IMR-90 (cell line): ENCODE measurements at regions not wholly inside any gene's neighbourhood (a gene's known extent, or its start where the extent isn't known, plus 50 kb on each side); places are given as distances from the start of the nearest gene placed in this dataset.

Experiments
- BHLHE40 ChIP-seq: fragments of 150-350 bp; IDR thresholded peaks from 2 replicates; pipeline ENCODE4 v1.6.1; 2016; ENCODE audit warnings: mild to moderate bottlenecking, low read depth, low read length
- CEBPB ChIP-seq: IDR thresholded peaks from 2 replicates; pipeline ENCODE4 v1.6.1; 2012; ENCODE audit warnings: low read depth, low read length, improper control_type of control experiment
- FOS ChIP-seq: fragments of 150-350 bp; IDR thresholded peaks from 2 replicates; pipeline ENCODE4 v1.6.1; 2016; ENCODE audit warnings: low read depth, low read length
- MAFK ChIP-seq: IDR thresholded peaks from 2 replicates; pipeline ENCODE4 v1.6.1; 2012; ENCODE audit warnings: low read depth, low read length, improper control_type of control experiment
- MAZ ChIP-seq: IDR thresholded peaks from 2 replicates; pipeline ENCODE4 v1.6.1; 2012; ENCODE audit warnings: low read depth, mild to moderate bottlenecking, low read length, improper control_type of control experiment, moderate library complexity, borderline replicate concordance
- MXI1 ChIP-seq: IDR thresholded peaks from 2 replicates; pipeline ENCODE4 v1.6.1; 2012; ENCODE audit warnings: low read depth, mild to moderate bottlenecking, low read length, moderate library complexity, borderline replicate concordance
- POLR2A ChIP-seq: IDR thresholded peaks from 2 replicates; pipeline ENCODE4 v1.6.1; 2012; ENCODE audit warnings: mild to moderate bottlenecking, low read depth, low read length
- RAD21 ChIP-seq: IDR thresholded peaks from 2 replicates; pipeline ENCODE4 v1.6.1; 2012; ENCODE audit warnings: low read length, improper control_type of control experiment
- RFX5 ChIP-seq: IDR thresholded peaks from 2 replicates; pipeline ENCODE4 v1.8.0; 2012; ENCODE audit warnings: low read depth, mild to moderate bottlenecking, low read length, moderate library complexity
- TF ChIP-seq, protein P1 (sequence below): conservative IDR thresholded peaks from 2 replicates; pipeline ENCODE4 v1.5.1; 2012; ENCODE audit warnings: mild to moderate bottlenecking, low read depth, low read length, improper control_type of control experiment
- TF ChIP-seq, protein P2 (sequence below): fragments of 150-350 bp; IDR thresholded peaks from 2 replicates; pipeline ENCODE4 v1.6.1; 2017; ENCODE audit warnings: mild to moderate bottlenecking, antibody characterized with exemption, low read length, low read depth
- TF ChIP-seq, protein P3 (sequence below): fragments of 150-350 bp; IDR thresholded peaks from 2 replicates; pipeline ENCODE4 v1.6.1; 2016; ENCODE audit warnings: low read depth, mild to moderate bottlenecking, low read length, moderate library complexity, borderline replicate concordance

DNA sequence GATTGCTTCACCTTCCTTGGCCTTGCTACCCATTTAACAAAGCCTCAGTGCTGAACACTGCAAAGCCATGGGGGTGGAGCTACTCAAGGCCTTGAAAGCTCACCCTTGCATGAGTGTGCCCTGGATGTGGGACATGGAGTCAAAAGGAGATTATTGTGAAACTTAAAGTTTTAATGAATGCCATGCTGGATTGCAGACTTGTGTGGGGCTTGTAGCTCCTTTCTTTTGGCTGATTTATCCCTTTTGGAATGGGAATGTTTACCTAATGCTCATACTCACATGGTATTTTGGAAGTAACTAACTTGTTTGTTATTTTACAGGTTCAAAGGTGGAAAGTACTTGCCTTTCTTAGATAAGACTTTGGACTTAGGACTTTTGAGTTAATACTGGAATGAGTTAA lies 538.5 kb upstream of the NECTIN3 start:
- no peak for TF ChIP-seq BHLHE40
- no peak for TF ChIP-seq MXI1
- TF ChIP-seq, protein P1, sequence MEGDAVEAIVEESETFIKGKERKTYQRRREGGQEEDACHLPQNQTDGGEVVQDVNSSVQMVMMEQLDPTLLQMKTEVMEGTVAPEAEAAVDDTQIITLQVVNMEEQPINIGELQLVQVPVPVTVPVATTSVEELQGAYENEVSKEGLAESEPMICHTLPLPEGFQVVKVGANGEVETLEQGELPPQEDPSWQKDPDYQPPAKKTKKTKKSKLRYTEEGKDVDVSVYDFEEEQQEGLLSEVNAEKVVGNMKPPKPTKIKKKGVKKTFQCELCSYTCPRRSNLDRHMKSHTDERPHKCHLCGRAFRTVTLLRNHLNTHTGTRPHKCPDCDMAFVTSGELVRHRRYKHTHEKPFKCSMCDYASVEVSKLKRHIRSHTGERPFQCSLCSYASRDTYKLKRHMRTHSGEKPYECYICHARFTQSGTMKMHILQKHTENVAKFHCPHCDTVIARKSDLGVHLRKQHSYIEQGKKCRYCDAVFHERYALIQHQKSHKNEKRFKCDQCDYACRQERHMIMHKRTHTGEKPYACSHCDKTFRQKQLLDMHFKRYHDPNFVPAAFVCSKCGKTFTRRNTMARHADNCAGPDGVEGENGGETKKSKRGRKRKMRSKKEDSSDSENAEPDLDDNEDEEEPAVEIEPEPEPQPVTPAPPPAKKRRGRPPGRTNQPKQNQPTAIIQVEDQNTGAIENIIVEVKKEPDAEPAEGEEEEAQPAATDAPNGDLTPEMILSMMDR: no peak
- no peak for TF ChIP-seq RAD21
- TF ChIP-seq, protein P2, sequence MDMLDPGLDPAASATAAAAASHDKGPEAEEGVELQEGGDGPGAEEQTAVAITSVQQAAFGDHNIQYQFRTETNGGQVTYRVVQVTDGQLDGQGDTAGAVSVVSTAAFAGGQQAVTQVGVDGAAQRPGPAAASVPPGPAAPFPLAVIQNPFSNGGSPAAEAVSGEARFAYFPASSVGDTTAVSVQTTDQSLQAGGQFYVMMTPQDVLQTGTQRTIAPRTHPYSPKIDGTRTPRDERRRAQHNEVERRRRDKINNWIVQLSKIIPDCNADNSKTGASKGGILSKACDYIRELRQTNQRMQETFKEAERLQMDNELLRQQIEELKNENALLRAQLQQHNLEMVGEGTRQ: no peak
- peak; percentile 65; the same call in 1 of the 2 replicates for TF ChIP-seq CEBPB
- no peak for TF ChIP-seq POLR2A
- TF ChIP-seq FOS: no peak; the same call in 1 of the 2 replicates
- TF ChIP-seq RFX5: no peak
- no peak for TF ChIP-seq MAFK
- TF ChIP-seq MAZ: no peak
- TF ChIP-seq, protein P3, sequence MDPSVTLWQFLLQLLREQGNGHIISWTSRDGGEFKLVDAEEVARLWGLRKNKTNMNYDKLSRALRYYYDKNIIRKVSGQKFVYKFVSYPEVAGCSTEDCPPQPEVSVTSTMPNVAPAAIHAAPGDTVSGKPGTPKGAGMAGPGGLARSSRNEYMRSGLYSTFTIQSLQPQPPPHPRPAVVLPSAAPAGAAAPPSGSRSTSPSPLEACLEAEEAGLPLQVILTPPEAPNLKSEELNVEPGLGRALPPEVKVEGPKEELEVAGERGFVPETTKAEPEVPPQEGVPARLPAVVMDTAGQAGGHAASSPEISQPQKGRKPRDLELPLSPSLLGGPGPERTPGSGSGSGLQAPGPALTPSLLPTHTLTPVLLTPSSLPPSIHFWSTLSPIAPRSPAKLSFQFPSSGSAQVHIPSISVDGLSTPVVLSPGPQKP: no peak
